CD4-positive, alpha-beta T cell treated with Interleukin-1 beta for 1 hour (primary cell): ENCODE measurements at regions not wholly inside any gene's neighbourhood (a gene's known extent, or its start where the extent isn't known, plus 50 kb on each side); places are given as distances from the start of the nearest gene placed in this dataset.
"Not testable (repeated sequence)": the region's sequence is repeated elsewhere in the genome, so short reads cannot be mapped to it uniquely, and the experiment has no call there.

Experiments used
- DNase-seq, 2 donors: peaks; one replicate each; pipeline ENCODE4 v3.0.0-alpha.2; 2020 to 2022

DNA sequence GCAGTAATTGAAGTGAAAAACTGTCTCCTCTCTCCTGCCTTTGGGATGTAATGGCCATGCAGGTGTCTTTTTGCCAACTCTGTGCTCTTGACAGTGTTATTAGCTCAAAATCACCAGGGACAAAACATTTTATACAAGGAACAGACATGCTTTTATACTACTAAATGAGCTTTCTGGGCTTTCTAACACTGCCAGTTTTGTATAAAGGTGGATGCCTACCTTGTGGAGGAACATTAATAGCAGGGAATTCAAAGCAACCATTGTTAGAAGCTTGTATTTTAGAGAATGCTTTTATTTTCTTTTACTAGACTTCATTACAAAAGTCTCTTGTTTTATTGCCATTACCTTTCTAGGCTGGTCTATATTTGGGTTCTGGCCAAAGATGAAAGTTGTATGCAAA, 54.7 kb upstream of the ARSJ start:
- no peak for DNase-seq

DNA sequence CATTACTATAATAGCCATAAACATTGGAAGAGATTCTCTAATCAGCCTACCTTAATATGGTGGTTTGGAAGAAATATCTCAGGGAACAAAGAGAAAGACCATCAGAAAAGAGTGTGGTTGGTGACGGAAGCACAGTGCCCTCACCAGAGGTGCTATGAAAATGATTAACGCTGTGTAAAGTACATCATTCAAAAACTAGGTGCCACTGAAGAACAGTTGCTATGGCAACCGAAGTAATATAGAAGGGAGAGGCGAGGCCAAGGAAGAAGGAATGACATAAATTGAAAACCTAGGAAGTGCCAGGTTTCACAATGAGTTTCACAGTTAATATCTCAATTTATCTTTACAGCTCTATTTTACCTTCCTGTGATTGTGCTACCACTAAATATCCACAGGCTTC, 57.0 kb upstream of the ARSJ start:
- DNase-seq, result no peak

DNA sequence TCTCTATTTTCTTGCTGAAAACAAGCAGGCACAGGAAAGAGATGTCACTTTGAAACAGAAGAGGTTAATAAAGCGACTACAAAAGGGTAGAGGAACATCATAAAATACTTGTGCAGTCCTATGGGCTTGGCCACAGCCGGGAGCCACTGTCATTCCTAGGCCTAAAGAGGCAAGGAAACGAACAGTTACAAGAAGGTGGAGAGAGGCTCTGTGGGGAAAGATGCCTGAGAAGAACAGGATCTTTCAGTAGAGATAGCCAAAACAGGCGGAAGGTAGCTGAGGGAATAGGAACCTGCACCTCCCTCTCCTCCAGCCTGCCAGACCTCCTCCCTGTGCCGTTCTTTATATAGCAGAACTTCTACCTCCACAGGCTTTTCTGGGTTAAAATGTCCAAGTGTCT, 57.4 kb upstream of the ARSJ start:
- DNase-seq, result no peak

DNA sequence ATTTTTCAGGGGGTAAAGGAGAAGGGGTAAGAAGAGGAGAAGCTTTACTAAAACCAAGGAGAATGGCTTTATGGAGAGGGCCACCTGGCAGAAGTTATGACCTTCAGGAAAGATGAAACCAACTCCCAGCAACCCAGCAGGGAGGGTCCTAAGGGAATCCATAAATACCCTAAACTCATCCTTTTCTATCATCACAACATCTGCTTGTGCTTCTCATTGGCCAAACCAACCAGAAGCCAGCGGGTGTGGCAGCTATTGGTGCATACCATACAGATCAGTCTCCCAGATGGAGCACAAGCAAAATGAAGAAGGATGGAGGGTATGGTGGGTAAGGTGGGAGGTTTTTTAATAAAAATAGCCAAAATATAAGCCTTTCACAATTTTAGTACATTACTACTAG, 58.5 kb upstream of the ARSJ start:
- no peak for DNase-seq

DNA sequence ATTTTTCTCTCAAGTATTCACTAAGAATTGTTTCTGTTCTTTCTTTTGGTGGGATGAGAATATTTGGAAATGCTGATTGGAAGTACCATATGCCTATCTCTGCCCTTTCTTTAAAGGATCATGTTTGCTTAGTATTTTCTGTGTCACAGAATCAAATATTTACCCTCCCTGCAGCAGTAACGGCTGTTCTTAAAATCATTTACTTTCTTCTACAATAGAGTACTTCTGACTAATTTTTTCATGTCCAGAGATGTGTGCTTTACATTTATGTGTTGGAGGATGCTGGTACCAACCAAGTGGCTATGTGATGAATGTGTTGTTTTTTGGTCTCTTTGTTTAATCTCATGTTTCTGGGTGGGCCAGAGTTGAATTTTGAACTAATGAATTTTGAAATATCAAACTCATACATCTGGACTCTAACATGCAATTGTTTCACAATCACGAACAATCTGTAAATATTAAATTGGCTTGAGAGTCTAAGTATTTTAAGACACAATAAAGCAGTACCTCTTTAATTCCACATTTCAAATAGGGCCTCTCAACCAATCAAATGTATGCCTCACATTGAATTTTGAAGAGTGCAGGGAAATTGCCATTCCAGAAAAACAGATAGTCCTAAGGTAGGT, 59.4 kb upstream of the ARSJ start:
- DNase-seq, result no peak

DNA sequence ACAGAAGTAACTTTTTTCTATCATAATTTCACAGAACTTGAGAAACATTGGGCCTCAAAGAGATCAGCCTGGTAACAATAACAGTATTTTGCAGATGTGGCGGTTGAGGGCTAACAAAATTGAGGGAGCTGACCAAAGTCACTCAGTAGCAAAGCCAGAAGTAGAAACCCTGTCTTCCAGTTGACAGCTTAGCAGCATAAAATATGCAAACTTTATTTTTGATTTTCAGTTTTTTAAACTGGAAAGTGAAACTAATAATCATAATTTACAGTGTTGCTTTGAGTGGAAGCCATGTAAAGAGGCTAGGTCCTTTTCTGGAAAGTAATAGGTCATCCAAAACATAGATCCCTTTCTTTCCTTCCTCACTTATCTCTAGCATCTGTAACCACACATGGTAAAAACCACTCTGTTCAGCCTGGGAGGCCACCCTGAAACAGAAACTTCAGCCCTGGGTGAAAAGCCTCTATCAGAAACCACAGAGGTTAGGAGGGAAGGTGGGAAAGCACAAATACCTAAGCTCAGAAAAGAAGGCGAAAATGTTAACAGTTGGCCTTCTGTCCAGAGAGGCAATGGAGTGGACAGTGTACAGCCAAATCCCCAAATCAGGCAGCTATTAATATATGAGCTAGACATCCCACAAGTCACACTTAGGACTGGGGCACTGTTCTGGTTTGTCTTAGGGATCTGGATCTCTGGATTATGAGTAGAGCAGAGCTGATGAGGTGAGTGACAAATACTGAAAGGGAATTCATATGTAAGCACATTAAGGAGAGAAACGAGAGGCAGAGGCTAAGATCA, 61.1 kb upstream of the ARSJ start:
- DNase-seq, result peak in 1 of 2 donors; percentile 1

DNA sequence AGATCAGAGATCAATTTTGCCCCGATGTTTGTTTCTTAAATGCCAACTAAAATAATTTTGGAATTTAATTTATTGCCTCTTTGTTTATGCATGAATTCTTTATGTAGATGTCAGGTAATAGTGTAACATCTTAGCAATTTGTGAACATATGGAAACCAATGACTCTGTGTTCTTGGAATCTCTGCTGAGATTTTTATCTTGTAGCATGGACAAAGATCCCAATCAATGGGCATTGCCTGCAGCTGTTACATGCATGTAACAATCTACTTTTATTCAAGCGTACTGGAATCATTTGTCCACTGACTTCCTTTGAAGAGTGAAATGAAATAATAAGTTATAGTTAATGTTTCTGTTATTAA, 61.6 kb upstream of the ARSJ start:
- no peak for DNase-seq

DNA sequence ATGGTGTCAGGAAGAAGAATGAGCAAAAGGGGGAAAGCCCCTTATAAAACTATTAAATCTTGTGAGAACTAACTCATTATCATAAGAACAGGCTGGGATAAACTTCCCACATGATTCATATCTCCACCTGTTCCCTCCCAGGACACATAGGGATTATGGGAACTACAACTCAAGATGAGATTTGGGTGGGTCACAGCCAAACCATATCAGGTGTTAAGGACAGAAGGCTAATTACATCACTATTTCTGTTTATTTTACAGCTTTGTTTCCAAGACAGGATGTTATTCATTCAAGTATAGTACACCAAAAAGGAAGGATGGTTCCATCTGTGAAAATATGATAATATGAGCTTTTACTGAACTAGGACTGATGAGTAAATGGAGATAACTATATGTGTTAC, 63.7 kb upstream of the ARSJ start:
- no peak for DNase-seq

DNA sequence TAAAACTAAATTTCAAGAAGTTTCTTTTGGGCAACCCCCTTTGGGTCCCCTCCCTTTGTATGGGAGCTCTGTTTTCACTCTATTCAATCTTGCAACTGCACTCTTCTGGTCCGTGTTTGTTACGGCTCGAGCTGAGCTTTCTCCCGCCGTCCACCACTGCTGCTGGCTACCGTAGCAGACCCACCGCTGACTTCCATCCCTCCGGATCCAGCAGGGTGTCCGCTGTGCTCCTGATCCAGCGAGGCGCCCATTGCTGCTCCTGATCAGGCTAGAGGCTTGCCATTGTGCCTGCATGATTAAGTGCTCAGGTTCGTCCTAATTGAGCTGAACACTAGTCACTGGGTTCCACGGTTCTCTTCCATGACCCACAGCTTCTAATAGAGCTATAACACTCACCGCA, 64.9 kb upstream of the ARSJ start:
- DNase-seq, result not testable (repeated sequence)

DNA sequence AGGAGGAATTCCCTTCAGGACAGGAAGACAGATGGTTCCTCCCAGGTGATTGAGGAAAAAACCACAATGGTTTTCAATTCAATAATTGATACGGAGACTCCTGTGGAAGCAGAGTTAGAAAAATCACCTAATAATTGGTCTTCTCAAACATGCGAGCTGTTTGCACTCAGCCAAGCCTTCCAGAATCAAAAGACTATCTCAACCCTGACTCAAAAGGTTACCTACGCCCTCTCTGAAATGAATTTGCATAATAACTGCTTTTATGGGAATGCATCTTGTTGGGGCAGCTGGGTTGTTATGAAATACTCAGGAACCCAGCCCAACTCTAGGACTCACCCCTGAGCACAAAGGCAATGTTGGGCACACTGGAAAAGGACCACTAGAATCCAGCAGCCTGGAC, 66.9 kb upstream of the ARSJ start:
- no peak for DNase-seq

DNA sequence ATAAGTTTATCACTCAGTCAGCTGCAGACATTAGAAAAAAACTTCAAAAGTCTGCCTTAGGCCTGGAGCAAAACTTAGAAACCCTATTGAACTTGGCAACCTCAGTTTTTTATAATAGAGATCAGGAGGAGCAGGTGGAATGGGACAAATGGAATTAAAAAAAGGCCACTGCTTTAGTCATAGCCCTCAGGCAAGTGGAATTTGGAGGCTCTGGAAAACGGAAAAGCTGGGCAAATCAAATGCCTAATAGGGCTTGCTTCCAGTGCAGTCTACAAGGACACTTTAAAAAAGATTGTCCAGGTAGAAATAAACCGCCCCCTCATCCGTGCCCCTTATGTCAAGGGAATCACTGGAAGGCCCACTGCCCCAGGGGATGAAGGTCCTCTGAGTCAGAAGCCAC, 68.7 kb upstream of the ARSJ start:
- not testable (repeated sequence) for DNase-seq

DNA sequence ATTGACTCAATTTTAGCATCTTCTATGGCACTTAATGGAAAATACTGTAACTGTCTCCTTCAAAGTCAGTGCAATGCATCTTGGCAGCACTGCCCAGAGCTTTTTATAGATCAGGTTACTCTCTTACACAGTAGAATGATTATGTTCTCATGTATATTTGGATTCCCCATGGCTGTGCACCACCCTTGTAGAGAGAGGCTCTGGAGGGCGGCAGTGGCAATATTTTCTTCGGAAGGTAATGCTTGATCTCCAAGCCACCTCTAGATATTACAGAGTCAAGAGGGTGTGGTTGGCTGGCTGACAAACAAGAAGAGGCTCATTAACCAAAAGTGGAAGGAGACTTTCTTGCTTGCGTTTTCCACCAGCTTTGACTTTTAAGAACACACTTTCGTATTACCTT, 72.8 kb upstream of the ARSJ start:
- no peak for DNase-seq

DNA sequence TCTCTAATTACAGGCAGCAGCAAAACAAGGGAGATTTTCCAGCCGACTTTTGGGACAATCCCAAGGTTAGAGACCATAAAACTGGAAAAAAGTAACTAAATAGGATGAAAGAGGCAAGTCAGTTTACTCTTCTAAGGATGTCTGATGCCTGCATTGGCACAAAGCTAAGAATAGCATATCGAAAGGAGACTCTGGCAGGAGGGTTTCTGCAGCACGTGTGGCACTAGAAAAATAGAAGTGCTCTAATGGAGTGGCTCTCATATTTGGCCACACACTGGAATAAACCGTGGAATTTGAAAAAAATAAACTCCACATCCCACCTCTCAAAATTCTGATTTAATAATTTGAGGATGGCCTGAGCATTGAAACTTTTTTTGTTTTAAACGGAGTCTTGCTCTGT, 77.2 kb upstream of the ARSJ start:
- DNase-seq, result no peak

DNA sequence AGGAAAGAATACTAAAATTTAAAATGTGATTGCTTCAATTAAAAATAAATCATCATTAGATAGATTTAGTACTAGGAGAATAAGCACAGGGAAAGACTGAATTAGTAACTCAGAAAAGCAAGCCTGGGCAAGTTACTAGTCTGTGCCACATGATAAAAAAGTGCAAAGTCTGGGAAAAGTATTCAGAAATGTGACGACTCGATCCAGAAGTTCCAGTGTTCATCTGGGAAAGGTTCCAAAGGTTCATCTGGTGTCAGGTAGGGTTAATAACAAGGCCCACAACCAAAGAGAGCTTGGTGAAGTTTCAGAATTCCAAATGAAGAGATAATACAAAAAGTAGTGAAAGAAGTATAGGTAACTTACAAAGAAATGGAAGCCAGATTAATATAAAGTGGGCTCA, 78.3 kb upstream of the ARSJ start:
- no peak for DNase-seq

DNA sequence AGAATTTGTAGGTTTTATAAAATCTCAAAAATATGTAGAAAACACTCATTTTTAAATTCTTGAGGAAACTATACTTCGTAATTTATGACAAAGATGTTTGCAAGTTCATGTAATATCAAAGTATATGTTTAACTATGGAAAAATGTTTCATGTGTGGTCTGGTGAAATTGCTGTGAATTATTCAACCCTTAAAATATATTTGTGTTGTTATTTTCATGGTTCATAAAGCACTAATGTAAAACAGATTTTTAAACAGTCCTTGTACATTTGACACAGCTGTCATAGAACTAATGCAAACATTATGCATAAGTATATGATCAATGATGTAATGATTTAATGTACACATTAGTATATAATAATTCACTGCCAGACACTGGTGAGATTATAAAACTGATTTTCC, 83.1 kb upstream of the ARSJ start:
- DNase-seq, result no peak

DNA sequence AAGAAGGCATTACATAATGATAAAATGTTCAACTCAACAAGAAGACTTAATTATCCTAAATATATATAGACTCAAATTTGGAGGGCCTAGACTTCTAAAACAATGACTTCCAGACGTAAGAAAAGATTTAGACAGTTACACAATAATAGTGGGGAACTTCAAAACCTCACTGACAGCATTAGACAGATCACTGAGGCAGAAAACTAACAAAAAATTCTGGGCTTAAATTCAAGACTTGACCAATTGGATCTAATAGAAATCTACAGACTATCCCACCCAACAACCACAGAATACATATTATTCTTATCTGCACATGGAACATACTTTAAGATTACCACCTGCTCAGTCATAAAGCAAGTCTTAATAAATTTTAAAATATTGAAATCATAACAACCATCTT, 93.3 kb upstream of the ARSJ start:
- DNase-seq, result no peak

DNA sequence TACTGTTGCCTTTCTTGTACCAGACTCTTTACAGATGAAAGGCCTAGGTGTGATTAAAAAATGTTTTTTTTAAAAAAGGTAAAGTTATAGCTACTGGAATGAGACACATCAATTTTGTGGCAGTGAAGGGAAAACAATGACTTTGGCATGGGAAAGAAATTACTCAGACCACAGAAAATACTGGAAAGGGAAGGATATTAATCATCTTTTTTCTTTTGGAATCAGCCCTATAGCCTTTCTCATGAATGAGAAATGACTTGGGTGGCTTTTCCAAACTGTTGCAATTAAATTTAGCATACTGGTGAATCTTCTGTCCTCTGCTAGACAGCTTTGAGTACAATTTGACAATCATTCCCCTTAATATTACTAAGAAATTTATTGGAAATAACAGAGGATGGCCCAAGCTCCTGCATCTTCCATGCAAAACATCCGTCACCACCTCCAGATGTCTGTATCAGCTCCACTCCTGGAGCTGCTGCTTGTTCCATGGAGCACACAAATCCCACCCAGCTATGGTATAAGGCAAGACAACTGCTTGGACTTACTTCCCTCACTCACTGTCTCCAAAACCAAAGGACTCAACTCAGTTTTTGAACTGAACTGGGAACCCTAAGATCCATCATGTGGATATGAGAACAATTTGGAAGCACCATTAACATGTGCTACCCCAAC, 97.6 kb upstream of the ARSJ start:
- no peak for DNase-seq

DNA sequence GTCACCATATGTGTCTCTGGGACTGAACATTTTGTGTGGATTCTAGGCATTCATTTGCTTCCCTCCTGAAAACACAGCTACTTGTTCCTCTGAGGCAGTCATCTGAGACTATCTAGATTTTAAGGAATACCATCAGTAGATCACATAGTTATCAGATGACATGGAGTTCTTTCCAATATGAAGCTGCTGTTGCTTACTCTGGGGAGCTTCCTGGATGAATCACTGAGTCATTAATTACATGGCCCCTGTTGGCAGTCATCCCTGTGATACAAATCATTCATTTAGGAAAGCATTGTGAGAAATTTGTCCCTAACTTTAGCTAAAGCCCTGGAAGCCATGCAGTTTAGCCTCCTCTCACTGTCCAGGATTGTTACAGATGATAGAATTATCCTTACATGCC, 98.2 kb upstream of the ARSJ start:
- no peak for DNase-seq

DNA sequence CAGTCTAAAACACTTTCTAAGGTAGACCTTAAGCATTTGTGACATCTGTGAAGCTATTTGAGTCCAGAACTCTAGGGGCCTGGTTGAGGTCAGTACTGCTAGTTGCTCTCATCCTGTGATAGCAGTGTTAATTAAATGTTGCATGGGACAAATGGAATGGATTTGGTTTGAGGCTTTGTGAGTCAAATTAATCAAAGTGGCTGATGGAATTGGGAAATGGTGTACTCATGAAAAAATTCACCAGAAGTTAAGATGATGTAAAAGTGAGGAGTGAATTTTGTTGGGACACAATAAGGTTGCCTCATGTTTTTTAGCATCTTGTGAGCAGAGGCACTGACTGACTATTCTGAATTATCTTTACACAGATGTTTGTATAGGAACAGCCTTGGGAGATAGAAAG, 99.2 kb upstream of the ARSJ start:
- no peak for DNase-seq

DNA sequence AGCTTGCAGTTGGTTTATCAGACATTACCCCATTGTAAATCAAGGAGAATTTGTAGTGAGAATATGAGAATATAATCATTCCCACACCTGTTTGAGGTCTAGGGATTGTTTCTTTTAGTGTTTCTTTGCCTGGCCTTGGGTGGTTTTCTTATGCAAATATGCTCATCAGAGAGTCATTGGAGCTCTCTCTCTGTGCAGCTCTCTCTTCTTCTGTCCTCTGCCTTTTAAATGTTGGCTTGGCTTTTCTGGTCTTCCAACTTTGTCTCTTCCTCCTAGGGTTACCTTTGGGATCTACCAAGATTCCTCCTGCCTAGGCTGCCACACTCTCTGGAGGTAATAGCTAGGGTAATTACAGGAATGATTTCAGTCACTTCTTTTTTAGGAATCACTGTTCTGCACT, 102.3 kb upstream of the ARSJ start:
- no peak for DNase-seq

DNA sequence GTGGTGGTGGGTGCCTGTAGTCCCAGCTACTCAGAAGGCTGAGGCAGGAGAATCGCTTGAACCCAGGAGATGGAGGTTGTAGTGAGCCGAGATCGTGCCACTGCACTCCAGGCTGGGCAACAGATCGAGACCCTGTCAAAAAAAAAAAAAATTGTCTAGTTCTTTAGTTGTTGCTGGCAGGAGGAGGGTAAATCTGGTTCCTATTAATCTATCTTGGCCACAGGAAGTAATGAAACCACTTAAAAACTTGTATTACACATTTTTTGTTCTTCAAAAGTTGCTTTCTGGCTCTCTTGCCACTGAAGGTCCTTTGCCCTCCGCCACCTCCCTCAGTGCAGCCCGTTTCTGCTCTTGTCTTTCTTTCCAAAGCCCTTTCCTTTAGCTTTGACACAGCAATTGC, 102.9 kb upstream of the ARSJ start:
- DNase-seq, result no peak

DNA sequence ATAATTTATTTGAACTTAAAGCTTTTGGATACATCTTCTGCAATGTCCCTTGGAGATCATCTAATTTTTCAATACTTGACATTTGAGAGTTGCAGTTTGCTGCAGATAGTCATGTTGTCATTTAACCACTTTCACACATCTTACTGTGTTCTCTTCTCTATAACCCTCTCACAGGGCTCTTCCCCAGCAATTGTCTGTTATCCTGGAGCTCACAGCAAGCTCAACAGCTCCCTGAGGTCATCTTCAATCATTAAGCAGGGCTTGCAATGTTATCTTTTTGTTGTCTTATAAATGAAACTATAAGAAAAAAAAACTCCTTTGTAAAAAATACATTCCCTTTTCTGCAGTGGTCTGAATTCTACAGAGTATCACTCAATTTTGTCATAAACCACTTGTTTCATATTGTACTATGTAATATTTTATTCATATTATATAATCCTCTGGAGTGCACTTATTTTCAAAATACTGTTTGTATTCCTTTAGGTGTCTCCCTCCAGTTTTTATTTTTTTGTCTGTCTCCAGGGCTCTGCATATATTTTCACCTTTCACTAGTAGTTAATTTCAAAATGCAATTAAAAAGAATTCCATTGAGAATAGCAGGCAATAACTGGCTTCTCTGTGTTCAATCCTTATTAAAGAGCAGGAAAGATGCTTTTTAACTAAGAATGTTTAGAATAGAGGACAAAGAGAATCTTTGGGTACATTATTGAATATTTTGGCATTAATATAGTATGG, 106.3 kb upstream of the ARSJ start:
- no peak for DNase-seq

DNA sequence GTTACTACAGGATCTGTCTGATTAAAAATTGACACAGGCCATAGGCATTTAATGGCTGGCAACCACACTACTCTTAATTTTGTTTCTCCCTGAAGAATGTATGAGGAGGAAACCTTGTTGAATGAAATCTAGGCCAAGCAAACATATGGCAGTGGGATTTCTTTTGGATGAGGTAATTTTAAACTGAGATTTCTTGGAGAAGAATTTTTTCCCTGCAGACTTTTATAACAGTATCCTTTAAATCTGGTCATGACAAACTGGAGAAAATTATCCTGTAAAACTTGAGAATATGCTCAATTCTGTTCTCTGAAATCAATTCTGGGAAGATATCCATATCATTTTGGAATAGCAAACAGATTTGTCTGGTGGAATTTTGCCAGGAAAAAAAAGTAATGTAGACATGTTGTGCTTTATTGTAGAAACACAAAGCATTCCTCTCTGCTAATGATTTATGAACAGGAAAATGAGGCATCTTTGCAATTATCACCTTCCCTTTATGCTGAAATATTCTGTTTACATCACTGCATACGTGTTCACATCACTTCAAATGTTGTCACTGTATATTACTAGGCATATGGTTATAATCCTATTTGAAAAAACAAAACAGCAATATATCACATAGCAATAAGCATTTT, 108.3 kb upstream of the ARSJ start:
- no peak for DNase-seq
